ENCODE measurements at regions not wholly inside any gene's neighbourhood (a gene's known extent, or its start where the extent isn't known, plus 50 kb on each side); places are given as distances from the start of the nearest gene placed in this dataset.

- Mint-ChIP-seq H3K9me3 (ENCODE audit: low read depth, unreplicated experiment) (no peaks in the 10 kb centered on the region), H3K4me3 (ENCODE audit: low read depth, unreplicated experiment) (no peak overlapping the region), H3K27me3 (ENCODE audit: unreplicated experiment) (no peaks in the 10 kb centered on the region), H3K27ac (ENCODE audit: unreplicated experiment) (peak overlapping the region; percentile 86), H3K4me1 (ENCODE audit: low read depth, unreplicated experiment) (peaks cover 42% of the 10 kb centered on the region), H3K36me3 (ENCODE audit: insufficient read depth, unreplicated experiment) (peaks cover 11% of the 10 kb centered on the region)
- intact Hi-C loops (cut with micrococcal nuclease; ENCODE audit: unreplicated experiment) = loop anchor here (5.0 kb wide), 1 partner anchor 56 kb away; no protein-coding TSS in a partner anchor
- BruUV-seq (replicated peaks) = no TSS peak
- TF ChIP-seq CTCF (IDR thresholded peaks at IDR 0.05; ENCODE audit: unreplicated experiment) = no peak
- DNase-seq = peak; percentile 71
- CTCF ChIA-PET = interaction anchor here (0.8 to 1.2 kb wide), 3 partner anchors 9 to 108 kb away, joined by 3 to 4 read pairs (median 3); no protein-coding TSS in a partner anchor
These were observed 50.8 kb upstream of the PTHLH start for GRCh38 chr12:28023156-28023887.

GRCh38 chr12:28024231-28024995 lies 51.9 kb upstream of the PTHLH start:
- intact Hi-C loops (cut with micrococcal nuclease; ENCODE audit: unreplicated experiment) = loop anchor here (5.0 kb wide), 1 partner anchor 57 kb away; no protein-coding TSS in a partner anchor
- Mint-ChIP-seq H3K9me3 (ENCODE audit: low read depth, unreplicated experiment) (no peaks in the 10 kb centered on the region), H3K4me3 (ENCODE audit: low read depth, unreplicated experiment) (no peak overlapping the region), H3K27ac (ENCODE audit: unreplicated experiment) (peak overlapping the region; percentile 86), H3K36me3 (ENCODE audit: insufficient read depth, unreplicated experiment) (peaks cover 11% of the 10 kb centered on the region), H3K4me1 (ENCODE audit: low read depth, unreplicated experiment) (peaks cover 44% of the 10 kb centered on the region), H3K27me3 (ENCODE audit: unreplicated experiment) (no peaks in the 10 kb centered on the region)
- no peak for TF ChIP-seq CTCF (IDR thresholded peaks at IDR 0.05; ENCODE audit: unreplicated experiment)
- CTCF ChIA-PET = interaction anchor here (1.2 kb wide), 1 partner anchor 10 kb away, joined by 3 read pairs; no protein-coding TSS in a partner anchor
- no TSS peak for BruUV-seq (replicated peaks)
- DNase-seq = no peak

GRCh38 chr12:28025821-28026505 lies 53.4 kb upstream of the PTHLH start:
- Mint-ChIP-seq H3K4me1 (ENCODE audit: low read depth, unreplicated experiment) (peaks cover 44% of the 10 kb centered on the region), H3K27me3 (ENCODE audit: unreplicated experiment) (no peaks in the 10 kb centered on the region), H3K27ac (ENCODE audit: unreplicated experiment) (peak overlapping the region; percentile 22), H3K36me3 (ENCODE audit: insufficient read depth, unreplicated experiment) (peaks cover 11% of the 10 kb centered on the region), H3K9me3 (ENCODE audit: low read depth, unreplicated experiment) (no peaks in the 10 kb centered on the region), H3K4me3 (ENCODE audit: low read depth, unreplicated experiment) (no peak overlapping the region)
- TF ChIP-seq CTCF (IDR thresholded peaks at IDR 0.05; ENCODE audit: unreplicated experiment) = no peak
- intact Hi-C loops (cut with micrococcal nuclease; ENCODE audit: unreplicated experiment) = no loop called here
- BruUV-seq (replicated peaks) = no TSS peak
- no peak for DNase-seq
- CTCF ChIA-PET = interaction anchor here (0.7 kb wide), 1 partner anchor 135 kb away, joined by 3 read pairs; no protein-coding TSS in a partner anchor

- no TSS peak for BruUV-seq (replicated peaks)
- H3K4me1 Mint-ChIP-seq (ENCODE audit: low read depth, unreplicated experiment) = peaks cover 44% of the 10 kb centered on the region
- no peaks in the 10 kb centered on the region for H3K9me3 Mint-ChIP-seq (ENCODE audit: low read depth, unreplicated experiment)
- H3K4me3 Mint-ChIP-seq (ENCODE audit: low read depth, unreplicated experiment) = no peak overlapping the region
- H3K27me3 Mint-ChIP-seq (ENCODE audit: unreplicated experiment) = no peaks in the 10 kb centered on the region
- peaks cover 11% of the 10 kb centered on the region for H3K36me3 Mint-ChIP-seq (ENCODE audit: insufficient read depth, unreplicated experiment)
- H3K27ac Mint-ChIP-seq (ENCODE audit: unreplicated experiment) = no peak overlapping the region
- TF ChIP-seq CTCF (IDR thresholded peaks at IDR 0.05; ENCODE audit: unreplicated experiment) = no peak
- DNase-seq = no peak
- intact Hi-C loops (cut with micrococcal nuclease; ENCODE audit: unreplicated experiment) = no loop called here
- CTCF ChIA-PET = interaction anchor here (0.7 kb wide), 1 partner anchor 134 kb away, joined by 3 read pairs; no protein-coding TSS in a partner anchor
These were observed 54.2 kb upstream of the PTHLH start for GRCh38 chr12:28026701-28027100.

Data from Calu3 (cell line).